OCI-LY3 (cell line): ENCODE measurements at regions not wholly inside any gene's neighbourhood (a gene's known extent, or its start where the extent isn't known, plus 50 kb on each side); places are given as distances from the start of the nearest gene placed in this dataset.

Source experiments
- EZH2phosphoT487 ChIP-seq: fragments of 200-600 bp; shearing (Covaris generic); IDR thresholded peaks from 2 replicates; pipeline ENCODE4 v1.6.1; 2018; ENCODE audit warnings: antibody characterized with exemption, mixed run types, low read depth
- TF ChIP-seq, protein P1 (sequence below): fragments of 200-600, 300-600 bp; sonication (generic); IDR thresholded peaks from 2 replicates; pipeline ENCODE4 v1.5.1; 2014; ENCODE audit warnings: antibody characterized with exemption, low read length, low read depth

- TF ChIP-seq, protein P1, sequence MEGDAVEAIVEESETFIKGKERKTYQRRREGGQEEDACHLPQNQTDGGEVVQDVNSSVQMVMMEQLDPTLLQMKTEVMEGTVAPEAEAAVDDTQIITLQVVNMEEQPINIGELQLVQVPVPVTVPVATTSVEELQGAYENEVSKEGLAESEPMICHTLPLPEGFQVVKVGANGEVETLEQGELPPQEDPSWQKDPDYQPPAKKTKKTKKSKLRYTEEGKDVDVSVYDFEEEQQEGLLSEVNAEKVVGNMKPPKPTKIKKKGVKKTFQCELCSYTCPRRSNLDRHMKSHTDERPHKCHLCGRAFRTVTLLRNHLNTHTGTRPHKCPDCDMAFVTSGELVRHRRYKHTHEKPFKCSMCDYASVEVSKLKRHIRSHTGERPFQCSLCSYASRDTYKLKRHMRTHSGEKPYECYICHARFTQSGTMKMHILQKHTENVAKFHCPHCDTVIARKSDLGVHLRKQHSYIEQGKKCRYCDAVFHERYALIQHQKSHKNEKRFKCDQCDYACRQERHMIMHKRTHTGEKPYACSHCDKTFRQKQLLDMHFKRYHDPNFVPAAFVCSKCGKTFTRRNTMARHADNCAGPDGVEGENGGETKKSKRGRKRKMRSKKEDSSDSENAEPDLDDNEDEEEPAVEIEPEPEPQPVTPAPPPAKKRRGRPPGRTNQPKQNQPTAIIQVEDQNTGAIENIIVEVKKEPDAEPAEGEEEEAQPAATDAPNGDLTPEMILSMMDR = no peak
- TF ChIP-seq EZH2phosphoT487 = no peak
These were observed 174.3 kb upstream of the GRID2 start for GRCh38 chr4:92129408-92129994.
